GM12801 (cell line): ENCODE measurements at regions not wholly inside any gene's neighbourhood (a gene's known extent, or its start where the extent isn't known, plus 50 kb on each side); places are given as distances from the start of the nearest gene placed in this dataset.

ENCODE experiments used
- TF ChIP-seq, protein P1 (sequence below): IDR thresholded peaks from one replicate; pipeline ENCODE4 v1.5.1; 2011; ENCODE audit warnings: control low read depth; ENCODE audit not compliant: insufficient read length; ENCODE audit errors: extremely low read depth

DNA sequence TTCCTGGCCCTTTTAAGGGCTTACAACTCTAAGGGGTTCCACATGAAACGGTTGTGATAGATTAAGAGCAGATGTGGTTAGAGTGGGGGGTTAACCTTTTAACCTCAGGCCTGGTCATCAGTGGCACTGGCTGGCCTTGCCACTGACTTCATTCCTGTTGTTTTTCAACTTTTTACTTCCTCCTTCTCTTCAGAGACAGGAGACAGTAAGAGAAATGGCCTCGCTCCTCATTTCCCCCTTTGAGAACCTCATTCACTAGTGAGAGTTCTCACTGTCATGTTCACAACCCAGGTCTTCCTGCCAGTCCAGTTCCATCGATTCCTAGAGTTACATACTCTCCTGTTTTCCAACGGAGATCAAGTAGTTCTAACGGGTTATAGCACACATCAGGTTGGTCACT lies 101.6 kb upstream of the SLC1A4 start:
- TF ChIP-seq, protein P1, sequence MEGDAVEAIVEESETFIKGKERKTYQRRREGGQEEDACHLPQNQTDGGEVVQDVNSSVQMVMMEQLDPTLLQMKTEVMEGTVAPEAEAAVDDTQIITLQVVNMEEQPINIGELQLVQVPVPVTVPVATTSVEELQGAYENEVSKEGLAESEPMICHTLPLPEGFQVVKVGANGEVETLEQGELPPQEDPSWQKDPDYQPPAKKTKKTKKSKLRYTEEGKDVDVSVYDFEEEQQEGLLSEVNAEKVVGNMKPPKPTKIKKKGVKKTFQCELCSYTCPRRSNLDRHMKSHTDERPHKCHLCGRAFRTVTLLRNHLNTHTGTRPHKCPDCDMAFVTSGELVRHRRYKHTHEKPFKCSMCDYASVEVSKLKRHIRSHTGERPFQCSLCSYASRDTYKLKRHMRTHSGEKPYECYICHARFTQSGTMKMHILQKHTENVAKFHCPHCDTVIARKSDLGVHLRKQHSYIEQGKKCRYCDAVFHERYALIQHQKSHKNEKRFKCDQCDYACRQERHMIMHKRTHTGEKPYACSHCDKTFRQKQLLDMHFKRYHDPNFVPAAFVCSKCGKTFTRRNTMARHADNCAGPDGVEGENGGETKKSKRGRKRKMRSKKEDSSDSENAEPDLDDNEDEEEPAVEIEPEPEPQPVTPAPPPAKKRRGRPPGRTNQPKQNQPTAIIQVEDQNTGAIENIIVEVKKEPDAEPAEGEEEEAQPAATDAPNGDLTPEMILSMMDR, result no peak

DNA sequence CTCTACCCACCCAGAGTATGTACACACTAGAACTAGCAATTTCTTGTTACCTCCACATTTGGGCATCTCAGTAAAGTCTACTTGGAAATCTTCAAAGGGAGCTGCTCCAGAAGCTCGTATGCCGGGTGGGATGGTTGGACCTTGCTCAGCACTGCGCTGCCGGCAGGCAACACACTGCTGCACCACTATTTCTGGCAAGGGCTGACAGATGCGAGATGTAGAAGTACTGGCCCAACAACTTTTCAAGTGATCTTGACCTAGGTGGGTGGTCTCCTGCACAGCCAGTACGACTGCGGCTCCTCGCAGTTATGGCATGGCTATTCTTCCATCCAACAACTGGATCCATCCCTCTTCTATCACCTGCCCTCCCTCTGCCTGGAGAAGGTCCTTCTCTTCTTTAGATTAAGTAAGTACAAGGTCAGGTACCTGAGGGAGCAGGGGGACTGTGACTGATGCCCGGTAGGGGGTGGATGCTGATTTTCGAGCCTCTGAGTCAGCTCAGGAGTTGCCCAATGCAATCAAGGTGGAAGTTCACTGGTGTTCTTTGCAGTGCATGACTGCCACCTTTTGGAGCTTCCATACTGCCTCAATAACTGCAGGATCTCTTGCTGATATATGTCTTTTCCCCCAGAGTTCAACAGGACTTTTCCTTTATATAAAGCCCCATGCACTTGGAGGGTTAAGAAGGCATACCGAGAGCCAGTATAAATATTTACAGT lies 100.4 kb upstream of the SLC1A4 start:
- TF ChIP-seq, protein P1, result no peak

DNA sequence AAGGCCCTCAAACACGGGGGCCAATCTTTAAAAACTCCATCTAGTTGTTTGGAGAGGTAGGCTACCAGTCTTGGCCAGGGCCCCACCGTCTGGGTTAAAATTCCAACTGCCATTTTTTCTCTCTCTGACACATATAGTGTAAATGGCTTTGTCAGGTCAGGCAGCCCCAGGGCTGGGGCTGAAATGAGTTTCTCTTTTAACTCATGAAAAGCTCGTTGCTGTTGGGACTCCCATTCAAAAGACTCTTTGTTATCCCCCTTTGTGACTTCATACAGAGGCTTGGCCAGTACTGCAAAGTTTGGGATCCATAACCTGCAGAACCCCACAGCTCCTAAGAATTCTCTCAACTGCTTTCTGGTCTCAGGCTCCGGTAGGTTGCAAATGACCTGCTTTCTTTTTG lies 99.4 kb upstream of the SLC1A4 start:
- TF ChIP-seq, protein P1, result no peak

DNA sequence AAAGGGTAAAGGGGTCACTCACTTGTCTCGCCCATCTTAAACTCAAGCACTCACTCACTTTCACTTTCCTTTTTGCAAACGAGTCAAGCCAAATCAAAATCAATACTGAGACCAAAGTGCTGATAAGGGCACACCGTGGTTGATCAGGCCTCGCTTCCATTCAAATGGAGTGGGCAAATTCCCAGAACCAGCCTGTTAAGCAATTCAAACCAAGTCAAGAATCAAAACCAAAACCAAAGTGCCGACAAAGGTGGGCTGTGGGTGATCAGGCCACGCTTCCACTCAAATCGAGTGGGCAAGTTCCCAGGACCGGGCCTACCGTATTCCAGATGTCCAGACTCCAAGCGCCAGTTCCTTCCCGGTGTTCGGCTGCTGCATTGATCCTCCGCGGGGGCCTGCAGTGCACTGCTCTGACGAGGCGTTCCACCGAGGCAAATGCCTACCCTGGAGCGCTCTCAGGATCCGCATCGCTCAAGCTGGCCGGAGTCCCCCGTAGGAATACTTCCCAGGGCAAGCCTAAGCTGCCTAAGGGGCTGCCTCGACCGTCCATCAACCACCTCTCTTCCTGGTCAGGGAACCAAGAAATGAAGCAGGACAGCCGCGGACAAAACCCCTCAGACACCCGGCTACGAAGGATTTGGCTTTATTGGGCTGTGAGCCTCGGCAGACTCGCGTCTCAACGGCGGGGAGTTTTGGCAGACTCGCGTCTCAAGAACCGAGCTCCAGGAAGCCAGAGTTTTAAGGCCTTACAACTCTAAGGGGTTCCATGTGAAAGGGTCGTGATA lies 89.9 kb upstream of the SLC1A4 start:
- TF ChIP-seq, protein P1, result no peak

DNA sequence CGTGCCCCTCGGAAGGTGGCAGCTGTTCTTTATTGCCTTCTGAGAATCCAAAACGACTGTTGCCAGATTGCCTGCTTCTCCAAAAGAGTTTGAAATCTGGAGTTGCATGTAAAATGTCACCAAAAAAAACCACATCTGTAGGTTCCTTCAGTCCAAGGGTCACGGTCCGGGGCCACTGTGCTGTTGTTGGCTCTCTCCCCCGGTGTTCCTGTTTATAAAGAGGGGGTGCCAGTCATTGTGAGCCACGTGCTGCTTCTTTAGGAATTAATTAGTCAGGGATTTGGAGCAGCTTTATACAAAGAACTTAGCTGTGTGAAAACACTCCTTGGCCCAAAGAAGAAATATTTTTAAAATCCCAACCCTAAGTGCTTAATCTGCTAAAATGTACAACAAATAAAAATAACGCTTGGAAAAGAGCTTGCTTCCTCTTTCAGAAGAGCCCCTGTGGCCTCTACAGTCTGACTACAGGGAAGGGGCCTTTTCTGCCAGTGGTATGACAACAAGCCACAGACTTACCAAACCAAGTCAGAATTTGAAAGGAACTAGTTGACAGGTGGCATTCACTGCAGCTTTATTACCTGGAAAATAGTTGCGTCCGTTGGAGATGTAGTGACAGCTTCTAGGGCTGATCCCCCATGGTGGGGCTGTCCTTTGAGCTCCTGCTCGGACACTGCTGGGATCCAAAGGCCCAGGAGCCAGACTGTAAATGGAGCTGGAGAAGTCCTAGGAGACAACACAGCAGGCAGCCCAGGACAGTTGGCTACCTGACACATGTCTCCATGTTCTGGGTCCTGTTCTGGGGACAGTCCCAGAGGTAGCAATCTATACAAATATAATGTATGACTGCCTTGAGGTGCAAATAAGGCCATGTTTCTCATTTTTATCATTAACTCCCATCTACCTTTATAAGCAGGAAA lies 84.5 kb upstream of the SLC1A4 start:
- TF ChIP-seq, protein P1, result no peak

DNA sequence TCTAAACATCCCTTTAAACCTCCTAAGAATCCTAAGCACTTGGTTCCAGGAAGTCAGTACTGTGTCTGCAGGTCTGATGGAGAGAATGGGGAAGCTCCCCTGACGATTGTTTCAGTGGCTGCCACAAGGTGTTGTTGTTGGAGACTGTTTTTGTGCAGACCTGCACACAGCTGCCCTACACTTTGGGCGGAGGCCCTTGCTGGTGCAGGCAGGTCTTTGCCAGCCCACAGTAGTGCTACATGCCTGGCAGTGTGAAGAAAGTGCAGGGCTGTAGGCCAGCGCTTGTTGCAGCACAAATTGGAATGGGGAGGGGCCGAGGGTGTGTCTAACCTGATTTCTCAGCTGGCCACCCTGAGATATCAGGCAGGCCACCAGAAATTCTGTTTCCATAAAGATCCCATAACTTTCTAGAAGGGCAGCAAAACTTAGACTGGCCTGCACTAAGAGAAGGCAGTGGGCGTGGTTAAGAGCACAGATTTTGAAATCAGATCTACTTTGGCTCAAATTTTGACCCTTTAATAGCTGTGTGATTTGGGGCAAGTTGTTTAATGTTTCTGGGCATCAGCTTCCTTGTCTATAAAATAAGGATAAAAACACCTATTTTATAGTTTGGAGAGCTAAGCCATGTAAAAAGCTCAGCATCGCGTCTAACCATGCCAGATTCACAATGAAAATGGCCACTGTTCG lies 83.7 kb upstream of the SLC1A4 start:
- TF ChIP-seq, protein P1, result no peak
